GM19467 (cell line): ENCODE measurements at regions not wholly inside any gene's neighbourhood (a gene's known extent, or its start where the extent isn't known, plus 50 kb on each side); places are given as distances from the start of the nearest gene placed in this dataset.
"Not testable (repeated sequence)": the region's sequence is repeated elsewhere in the genome, so short reads cannot be mapped to it uniquely, and the experiment has no call there.

ENCODE experiments used
- ATAC-seq: cut with Tn5 transposase; IDR thresholded peaks from one replicate; pipeline ENCODE4 v1.9.1; 2021; ENCODE audit warnings: mild to moderate bottlenecking, moderate library complexity; ENCODE audit not compliant: unreplicated experiment

GRCh38 chr16:85449191-85449884, 163.8 kb upstream of the GSE1 start:
- ATAC-seq, result no peak

DNA sequence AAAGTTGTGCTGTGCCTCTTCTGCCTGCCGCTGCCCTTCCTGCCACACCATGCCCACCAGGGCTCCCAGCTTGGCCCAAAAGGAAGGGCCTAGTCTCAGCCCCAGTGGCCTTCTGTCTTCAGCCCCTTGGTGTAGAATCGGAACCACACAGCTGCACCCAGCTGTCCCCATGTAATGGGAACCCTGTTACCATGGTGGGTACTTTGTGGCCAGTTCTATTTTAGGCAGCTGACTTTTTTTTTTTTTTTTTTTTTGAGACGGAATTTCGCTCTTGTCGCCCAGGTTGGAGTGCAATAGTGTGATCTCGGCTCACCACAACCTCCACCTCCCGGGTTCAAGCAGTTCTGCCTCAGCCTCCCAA, 163.3 kb upstream of the GSE1 start:
- ATAC-seq, result no peak

DNA sequence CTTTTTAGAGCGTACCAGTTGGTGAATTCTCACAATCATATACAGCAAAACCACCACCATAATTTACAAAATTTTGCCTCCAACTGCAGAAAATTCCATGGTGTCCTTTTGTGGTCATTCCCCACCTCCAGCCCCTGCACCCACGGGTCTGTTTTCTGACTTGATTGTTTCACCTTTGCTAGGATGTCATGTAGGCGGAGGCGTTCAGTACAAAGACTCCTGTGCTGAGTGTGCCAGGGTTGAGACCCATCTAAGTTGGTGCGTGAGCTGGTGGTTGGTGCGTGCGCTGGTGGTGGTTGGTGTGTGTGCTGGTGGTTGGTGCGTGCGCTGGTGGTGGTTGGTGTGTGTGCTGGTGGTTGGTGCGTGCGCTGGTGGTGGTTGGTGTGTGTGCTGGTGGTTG, 162.0 kb upstream of the GSE1 start:
- ATAC-seq, result not testable (repeated sequence)

DNA sequence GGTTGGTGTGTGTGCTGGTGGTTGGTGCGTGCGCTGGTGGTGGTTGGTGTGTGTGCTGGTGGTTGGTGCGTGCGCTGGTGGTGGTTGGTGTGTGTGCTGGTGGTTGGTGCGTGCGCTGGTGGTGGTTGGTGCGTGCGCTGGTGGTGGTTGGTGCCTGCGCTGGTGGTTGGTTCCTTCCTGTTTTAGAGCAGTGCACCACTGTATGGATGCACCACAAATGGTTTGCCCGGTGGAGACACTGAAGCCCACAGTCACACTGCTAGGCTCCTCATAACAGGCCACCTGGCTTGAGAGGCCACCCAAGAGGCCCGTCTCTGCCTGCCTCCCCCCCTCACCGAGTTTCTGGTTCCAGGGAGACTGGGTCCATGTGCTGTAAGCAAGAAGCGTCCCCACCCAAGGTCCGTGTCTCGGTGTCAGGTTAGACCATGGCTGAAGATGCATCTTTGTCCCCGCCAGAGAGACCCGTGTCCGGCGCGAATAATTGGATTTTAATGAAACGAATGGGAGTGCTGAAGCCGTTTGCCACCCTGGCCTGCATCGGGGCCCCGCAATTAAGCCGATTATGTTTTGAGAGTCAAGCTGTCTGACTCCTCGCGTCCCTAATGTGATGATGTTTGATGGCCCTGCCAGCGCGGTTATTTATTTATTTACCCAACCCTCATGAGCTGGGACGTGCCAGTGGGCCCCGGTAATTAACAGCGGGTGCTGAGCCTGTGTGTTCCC, 161.3 kb upstream of the GSE1 start:
- ATAC-seq, result no peak

- no peak for ATAC-seq
These were observed 160.5 kb upstream of the GSE1 start for GRCh38 chr16:85452364-85453193.

- ATAC-seq, result no peak
These were observed 159.9 kb upstream of the GSE1 start for GRCh38 chr16:85453194-85453678.

- ATAC-seq, result no peak
These were observed 159.4 kb upstream of the GSE1 start for GRCh38 chr16:85453703-85454102.

DNA sequence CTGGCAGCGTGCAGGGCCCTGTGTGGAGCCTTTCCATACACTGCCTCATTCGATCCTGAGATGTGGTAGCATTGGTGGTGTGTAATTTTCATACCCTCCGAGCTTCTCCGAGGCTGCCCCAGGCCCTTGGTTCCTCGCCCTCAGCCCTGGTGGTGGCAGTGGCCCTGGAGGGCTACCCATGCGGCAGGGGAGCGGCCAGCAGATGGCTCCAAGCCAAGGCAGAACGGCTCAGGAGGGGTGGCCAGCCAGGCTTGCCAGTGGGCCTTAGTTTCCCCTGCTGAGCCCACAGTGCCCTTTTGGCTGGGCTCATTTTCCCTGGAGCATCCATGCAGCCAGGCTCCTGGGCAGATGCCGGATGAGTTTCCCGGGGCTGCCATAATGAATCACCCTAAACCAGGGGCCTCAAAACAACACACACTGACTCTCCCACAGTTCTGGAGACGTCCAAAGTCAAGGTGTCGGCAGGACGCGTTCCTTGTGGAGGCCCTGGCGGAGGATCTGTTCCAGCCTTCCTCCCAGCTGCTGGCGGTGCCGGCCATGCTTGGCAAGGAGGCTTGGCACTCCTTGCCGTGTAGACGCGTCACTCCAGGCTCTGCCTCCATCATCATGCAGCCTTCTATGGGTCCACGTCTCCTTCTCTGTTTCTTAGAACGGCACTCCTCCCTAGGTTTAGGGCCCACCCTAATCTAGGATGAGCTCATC, 158.8 kb upstream of the GSE1 start:
- ATAC-seq, result no peak

DNA sequence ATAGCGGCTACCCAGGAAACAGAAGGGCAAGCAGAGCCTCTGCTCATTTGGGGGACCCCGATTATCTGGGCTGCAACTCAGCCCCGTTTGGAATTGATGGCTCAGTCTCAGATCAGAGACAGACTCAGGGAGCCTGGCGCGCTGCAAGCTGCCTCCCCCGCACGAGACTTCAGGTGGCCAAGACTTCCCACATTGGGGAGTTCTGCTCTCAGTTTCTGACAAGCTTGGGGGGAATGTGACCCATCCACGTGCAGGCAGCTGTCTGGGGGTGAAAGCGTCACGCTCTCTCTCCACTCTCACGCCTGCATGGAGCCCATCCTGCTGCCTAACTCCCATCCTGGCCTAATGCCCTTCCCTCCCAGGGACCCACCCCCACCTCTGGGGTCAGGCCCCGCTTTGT, 157.6 kb upstream of the GSE1 start:
- ATAC-seq, result no peak

DNA sequence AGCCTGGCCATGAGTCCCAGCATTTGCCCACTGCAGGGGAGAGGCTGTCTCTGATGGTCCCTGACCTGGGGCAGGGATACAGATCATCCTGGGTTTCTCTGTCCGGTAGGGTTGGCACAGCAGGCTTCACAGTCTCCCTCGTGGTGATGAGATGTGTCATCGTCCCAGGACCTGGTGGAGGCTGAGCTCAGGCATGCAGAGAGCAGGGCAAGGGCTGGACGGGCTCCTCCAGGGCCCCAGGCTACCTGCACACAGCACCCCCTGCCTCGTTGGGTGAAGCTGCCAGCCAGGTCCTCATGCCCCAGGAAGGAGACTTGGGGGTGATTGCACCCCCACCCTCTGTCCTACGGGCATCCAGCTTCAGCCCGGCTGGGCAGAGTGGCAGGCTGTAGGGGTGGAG, 155.8 kb upstream of the GSE1 start:
- no peak for ATAC-seq

- ATAC-seq, result no peak
These were observed 154.2 kb upstream of the GSE1 start for GRCh38 chr16:85458968-85459367.

GRCh38 chr16:85459529-85460251, 153.4 kb upstream of the GSE1 start:
- no peak for ATAC-seq

- no peak for ATAC-seq
These were observed 152.7 kb upstream of the GSE1 start for GRCh38 chr16:85460252-85461021.

DNA sequence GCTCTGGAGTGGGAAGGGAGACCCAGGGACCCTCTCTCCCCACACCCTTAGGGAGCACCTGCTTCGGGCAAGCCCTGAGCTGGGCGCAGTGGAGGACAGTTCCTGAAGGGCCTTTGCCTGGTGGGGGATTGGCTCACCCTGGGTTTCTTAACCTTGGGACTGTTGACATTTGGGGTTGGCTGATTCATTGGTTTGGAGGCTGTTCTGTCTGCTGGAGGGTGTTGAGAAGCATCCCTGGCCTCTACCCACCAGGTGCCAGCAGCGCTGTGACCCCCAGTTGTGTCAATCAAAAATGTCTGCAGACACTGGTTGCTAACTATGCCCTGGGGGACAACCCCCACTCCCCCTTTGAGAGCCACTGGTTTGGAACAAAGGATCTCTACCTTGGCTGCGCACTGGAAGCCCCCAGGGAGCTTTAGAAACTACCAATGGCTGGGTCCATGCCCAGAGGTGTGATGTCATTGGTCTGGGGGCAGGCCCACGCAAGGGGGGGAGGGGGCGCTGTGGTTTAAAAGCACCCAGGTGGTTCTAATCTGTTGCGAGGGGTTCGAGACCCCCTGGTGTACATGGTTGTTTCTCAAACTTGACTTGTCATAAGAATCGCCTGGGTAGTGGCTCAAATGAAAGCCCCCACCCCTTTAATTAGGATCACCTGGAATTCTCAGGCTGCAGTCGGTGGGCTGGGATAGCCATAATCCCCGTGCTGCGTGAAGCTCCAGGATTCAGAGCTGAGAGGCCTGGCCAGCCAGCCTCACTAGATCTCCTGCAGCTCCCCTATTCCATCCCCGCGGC, 151.9 kb upstream of the GSE1 start:
- no peak for ATAC-seq

- no peak for ATAC-seq
These were observed 151.1 kb upstream of the GSE1 start for GRCh38 chr16:85461814-85462713.

DNA sequence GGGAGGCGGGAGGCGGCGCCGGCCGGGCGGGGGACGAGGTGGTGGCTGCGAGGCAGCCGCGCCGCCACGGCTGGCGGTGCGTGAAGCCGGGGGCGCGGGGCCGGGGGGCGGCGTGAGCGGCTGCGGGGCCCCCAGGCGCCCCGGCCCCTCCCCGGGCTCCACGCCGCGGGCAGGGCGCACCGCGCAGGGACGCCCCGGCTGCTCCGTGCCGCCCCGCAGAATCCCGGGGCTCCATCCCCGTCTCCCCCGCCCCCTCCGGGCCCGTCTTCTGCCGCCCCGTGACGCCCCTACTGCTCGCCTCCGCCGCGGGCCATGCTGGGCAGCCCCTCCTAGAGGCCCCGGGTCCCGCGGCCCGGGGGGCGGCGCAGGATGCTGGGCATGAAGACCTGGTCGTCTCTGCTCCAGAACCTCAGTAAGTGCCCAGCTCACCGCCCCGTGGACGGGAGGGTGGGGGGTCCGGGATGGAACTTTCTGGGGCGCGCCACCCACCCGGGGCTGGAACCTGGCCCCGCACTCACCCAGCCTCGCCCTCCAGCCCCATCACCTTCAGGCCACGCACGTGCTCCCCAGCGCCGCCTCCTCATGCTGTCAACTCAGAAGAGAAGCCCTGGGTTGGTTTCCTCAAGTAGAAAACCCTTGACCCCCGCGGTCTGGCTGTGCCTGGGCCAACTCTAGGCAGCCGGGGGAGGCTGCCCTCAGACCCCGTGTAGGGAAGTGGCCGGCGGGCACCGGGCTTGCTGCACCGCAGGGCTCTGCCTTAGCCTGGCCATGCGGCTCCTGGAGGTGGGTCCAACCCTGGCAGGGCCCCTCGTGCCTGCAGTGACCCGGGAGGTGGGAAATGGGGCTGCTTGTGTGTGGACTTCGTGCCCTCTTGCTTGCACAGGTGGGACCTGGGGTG, 150.2 kb upstream of the GSE1 start:
- no peak for ATAC-seq
